H54 (cell line): ENCODE measurements at regions not wholly inside any gene's neighbourhood (a gene's known extent, or its start where the extent isn't known, plus 50 kb on each side); places are given as distances from the start of the nearest gene placed in this dataset.

Source experiments
- DNase-seq: peaks from one replicate; pipeline ENCODE4 v3.0.0; 2011; ENCODE audit warnings: low spot score, mixed read lengths; ENCODE audit not compliant: insufficient read length
- FAIRE-seq: peaks from 3 replicates; lab custom pipeline; 2011; peaks lifted over from hg19 to GRCh38; lab: Jason Lieb, UNC
- POLR2A ChIP-seq: IDR thresholded peaks from 2 replicates; pipeline ENCODE4 v1.6.1; 2011; ENCODE audit warnings: low read depth, mild to moderate bottlenecking, low read length

DNA sequence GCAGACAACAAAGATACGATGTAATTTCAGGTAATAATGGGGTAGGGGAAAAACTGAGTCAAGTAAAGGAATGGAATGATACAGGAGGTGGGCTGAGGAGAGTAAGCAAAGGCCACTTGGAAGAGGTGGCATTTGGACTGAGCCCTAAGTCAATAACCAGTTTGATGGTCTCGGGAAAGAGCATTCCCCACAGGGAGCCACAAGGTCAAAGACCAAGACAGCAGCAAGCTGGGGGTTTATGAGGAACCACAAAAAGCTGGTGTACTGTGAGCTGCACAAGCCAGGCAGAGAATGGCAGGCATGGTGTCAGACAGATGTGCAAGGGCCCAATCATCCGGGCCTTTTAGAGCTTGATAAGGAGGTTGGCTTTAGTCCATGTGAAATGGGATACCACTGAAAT is 98.7 kb downstream of the NOC3L start:
- TF ChIP-seq POLR2A = no peak
- FAIRE-seq (no peak), DNase-seq (no peak)

- no peak for TF ChIP-seq POLR2A
- FAIRE-seq = no peak
- DNase-seq = no peak
These were observed 96.6 kb downstream of the NOC3L start for GRCh38 chr10:94266091-94266490.

DNA sequence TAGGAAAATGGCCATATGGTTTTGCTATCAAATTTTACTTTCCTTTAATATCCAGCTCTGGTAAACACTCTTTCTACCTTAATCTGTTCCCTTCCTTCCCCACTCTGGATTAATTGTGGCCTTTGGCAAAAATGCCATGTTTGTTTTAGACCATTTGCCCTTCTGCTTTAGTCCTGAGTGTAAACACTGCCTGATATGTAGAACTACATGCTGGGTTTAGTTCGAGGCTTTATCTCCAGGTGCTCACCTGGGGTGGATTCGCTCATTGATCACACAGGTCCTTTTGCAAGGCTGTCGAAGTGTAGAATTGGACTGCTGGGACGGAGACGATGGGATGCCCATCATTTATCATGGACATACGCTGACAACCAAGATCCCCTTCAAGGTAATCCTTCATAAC is 94.1 kb downstream of the NOC3L start:
- no peak for DNase-seq
- no peak for FAIRE-seq
- no peak for TF ChIP-seq POLR2A

DNA sequence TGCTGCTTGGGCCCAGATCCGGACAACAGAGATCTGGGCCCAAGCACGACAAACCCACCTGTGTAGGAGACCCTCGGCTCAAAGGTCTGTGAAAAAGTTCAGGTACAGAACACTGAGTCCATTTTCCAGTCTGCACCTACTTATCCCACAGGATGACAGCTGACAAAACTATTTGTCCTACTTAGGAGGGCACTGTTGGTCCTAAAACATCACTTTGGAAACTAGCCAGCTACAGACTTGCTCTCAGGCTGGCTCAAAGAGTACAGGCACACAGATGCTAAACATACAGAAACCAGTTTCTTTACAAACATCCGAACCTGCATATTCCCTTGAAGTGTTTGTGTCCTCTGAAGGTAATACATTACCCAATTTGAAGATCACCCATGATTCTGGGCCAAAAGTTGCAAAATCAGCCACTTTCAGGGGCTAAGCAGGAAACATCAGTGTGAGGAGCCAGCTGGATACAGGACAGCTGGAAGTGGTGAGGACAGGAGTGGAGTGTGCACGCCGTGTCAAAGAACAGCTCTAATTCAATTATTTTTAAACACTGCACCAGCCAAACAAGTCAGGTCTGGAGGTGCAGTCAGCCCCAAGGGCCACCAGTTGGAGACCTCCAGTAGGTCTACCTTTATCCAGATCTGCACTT is 88.5 kb downstream of the NOC3L start:
- no peak for FAIRE-seq
- no peak for TF ChIP-seq POLR2A
- no peak for DNase-seq

- no peak for TF ChIP-seq POLR2A
- no peak for FAIRE-seq
- no peak for DNase-seq
These were observed 86.6 kb downstream of the NOC3L start for GRCh38 chr10:94276140-94276539.

DNA sequence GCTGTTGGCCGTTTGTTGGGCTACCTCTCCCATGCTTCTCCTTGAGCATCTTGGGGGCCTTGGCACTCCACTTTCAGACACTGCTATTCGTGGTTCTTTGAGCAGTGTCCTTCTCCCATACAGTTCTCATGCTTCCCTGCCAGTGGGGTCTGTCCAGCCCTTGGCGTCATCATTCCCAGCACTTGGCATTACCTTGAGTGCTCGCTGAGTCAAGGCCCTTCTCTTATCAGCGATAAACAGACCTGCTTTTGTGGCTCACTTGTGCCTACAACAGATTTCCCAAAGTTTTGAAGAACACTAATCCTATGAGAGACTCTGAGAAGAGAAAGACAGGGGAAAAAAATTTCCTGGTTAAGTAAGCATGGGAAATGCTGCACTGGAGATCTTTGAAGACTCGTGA is 85.3 kb downstream of the NOC3L start:
- no peak for TF ChIP-seq POLR2A
- FAIRE-seq = no peak

DNA sequence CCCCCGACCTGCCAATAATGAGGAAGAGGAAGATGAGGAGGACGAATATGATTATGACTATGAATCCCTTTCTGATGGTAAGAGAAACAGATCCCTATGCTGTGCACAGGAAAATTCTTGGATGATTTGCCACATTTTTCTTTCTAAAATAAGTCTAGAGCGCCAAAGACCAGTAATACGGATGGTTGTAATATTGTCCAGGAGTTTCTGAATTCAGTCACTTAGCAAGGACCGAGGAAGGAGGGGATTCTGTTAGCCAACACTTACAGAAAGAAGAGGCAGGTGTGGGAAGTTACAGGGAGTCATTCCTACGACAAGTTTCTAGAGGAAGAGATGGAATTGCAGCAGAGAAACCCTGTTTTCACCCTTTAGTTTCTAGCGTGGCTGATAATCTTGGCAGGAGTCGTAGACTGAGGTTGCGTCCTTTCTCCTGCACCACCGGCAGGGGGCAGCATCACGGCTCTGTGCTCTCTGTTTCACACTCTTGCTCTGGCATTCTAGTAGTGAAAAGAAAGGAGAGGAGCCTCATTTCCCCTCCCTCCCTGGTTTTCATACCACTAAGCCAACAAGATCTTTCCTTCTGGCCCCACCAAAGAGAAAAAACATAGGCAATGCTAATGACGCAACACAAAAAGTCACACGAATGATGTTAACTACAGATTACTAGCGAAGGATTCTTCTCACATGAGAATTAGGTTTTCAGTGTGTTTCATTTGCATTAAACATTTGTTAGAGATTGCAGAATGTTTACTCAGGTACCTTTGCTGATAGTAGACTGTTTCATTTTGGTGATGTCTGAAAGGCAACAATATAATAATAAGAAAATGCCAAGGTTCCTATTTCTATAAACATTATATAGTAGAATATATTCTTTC is 82.7 kb downstream of the NOC3L start:
- DNase-seq (peak; percentile 38), FAIRE-seq (peak; percentile 98)
- no peak for TF ChIP-seq POLR2A

More for the DNA sequence above, 85.3 kb downstream of the NOC3L start:
- no peak for DNase-seq

DNA sequence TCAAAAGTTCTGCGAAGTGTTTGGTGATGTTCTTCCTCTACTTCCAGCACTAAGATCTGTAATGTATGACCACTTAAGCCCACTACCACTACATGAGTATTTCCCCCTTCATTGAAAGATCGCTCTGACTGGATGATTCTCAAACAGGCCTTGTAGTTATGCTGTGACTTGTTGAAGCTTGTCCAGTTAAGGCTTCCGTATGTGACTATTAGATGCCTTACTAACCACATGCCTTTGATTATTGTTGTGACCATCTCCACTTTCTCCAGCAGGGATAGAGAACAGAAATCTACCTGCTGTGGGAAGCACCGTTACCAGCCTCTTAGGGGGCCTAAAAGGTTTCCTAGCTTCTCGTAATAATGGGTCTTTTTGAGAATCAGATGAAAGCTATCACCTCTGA is 81.1 kb downstream of the NOC3L start:
- FAIRE-seq (no peak), DNase-seq (no peak)
- no peak for TF ChIP-seq POLR2A

DNA sequence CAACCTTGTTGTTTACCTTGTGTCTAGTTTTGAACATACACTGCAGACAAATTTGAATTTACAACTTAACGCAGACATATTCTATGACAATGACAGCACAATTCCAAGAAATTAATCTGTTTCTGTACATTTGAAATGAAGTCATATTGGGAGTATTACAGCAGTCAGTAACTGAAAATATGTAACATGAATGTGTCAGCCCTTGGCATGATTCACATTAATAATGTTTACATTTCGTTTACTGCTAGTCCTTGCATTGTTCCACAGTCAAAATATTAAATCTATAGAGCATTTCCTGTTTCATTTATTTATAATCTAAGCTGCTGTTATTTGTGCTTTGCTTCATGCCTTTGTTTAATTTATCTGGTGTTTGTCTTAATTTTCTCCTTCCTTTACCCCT is 80.4 kb downstream of the NOC3L start:
- FAIRE-seq (peak; percentile 43), DNase-seq (no peak)
- no peak for TF ChIP-seq POLR2A
